Endothelial cell of umbilical vein (primary cell): ENCODE measurements at regions not wholly inside any gene's neighbourhood (a gene's known extent, or its start where the extent isn't known, plus 50 kb on each side); places are given as distances from the start of the nearest gene placed in this dataset.

Source experiments
- BruUV-seq: library from RNA; stranded (reverse); fragments of 400-500 nt; replicated peaks from 2 replicates; lab custom pipeline; 2021; lab: Mats Ljungman, UMichigan
- CTCF ChIA-PET: fragments of 300-600, 350-600 bp; sonication (Branson Sonifier 250); formaldehyde crosslinking; loops from one replicate; lab custom pipeline; 2021; ENCODE audit warnings: antibody characterized with exemption, inconsistent platforms; lab: Charles Lee
- POLR2A ChIA-PET: fragments of 300-600, 350-600 bp; sonication (Branson Sonifier 250); formaldehyde crosslinking; loops from one replicate; lab custom pipeline; 2021; ENCODE audit warnings: antibody characterized with exemption, inconsistent platforms; lab: Charles Lee
- DNase-seq: peaks from one replicate; pipeline ENCODE4 v3.0.0-alpha.2; 2011; ENCODE audit warnings: low read depth, low spot score
- FAIRE-seq: peaks from 2 replicates; lab custom pipeline; 2011; peaks lifted over from hg19 to GRCh38; lab: Jason Lieb, UNC
- H2AFZ ChIP-seq: 2 replicates; pipeline ENCODE4 v1.6.0; 2012; ENCODE audit warnings: low read depth, low read length, control low read depth, inconsistent platforms
- H3K27ac ChIP-seq: 2 replicates; pipeline ENCODE4 v1.5.1; 2011; ENCODE audit warnings: low read depth, mild to moderate bottlenecking, control low read depth, low read length, moderate library complexity; ENCODE audit not compliant: insufficient read depth
- H3K27me3 ChIP-seq, 2 experiments: 2 replicates each; pipeline versions ENCODE4 v1.6.0 to v1.6.1; 2011; ENCODE audit warnings: low read length in 2 of 2, mixed read lengths in 1 of 2; ENCODE audit not compliant: control insufficient read depth in 2 of 2, insufficient read depth in 2 of 2
- H3K36me3 ChIP-seq, 2 experiments: 2 replicates in 1 of 2; 3 replicates in 1 of 2; pipeline ENCODE4 v1.5.1; 2011; ENCODE audit warnings: low read length in 2 of 2, mild to moderate bottlenecking in 1 of 2, moderate library complexity in 1 of 2; ENCODE audit not compliant: control insufficient read depth in 2 of 2, insufficient read depth in 2 of 2; ENCODE audit errors: extremely low read depth in 1 of 2
- H3K4me1 ChIP-seq: 3 replicates; pipeline ENCODE4 v1.5.1; 2011; ENCODE audit warnings: mild to moderate bottlenecking, low read length; ENCODE audit not compliant: control insufficient read depth, insufficient read depth; ENCODE audit errors: extremely low read depth
- H3K4me2 ChIP-seq: 2 replicates; pipeline ENCODE4 v1.6.1; 2011; ENCODE audit warnings: low read length, control low read depth, mixed read lengths; ENCODE audit not compliant: insufficient read depth
- H3K4me3 ChIP-seq, 3 experiments: fragments of 200-600 bp in 1 of 3; sonication (generic), shearing (Covaris generic) in 1 of 3; replicated peaks in 1 of 3; 2 replicates each; pipeline ENCODE4 v1.5.1; 2011 to 2016; ENCODE audit warnings: control low read depth in 3 of 3, low read length in 3 of 3, mild to moderate bottlenecking in 2 of 3, inconsistent platforms in 1 of 3, low read depth in 1 of 3, moderate library complexity in 1 of 3; ENCODE audit not compliant: insufficient read depth in 1 of 3
- H3K79me2 ChIP-seq: 2 replicates; pipeline ENCODE4 v1.6.0; 2012; ENCODE audit warnings: low read length, inconsistent platforms; ENCODE audit not compliant: control insufficient read depth, insufficient read depth
- H3K9ac ChIP-seq: replicated peaks from 2 replicates; pipeline ENCODE3; 2011; ENCODE audit warnings: low read length, control low read depth; ENCODE audit not compliant: insufficient read depth; ENCODE audit errors: extremely low read depth
- H3K9me1 ChIP-seq: replicated peaks from 3 replicates; pipeline ENCODE4 v1.6.0; 2011; ENCODE audit warnings: mild to moderate bottlenecking, low read length; ENCODE audit not compliant: control insufficient read depth, insufficient read depth; ENCODE audit errors: extremely low read depth
- H3K9me3 ChIP-seq: replicated peaks from 2 replicates; pipeline ENCODE4 v1.5.1; 2012; ENCODE audit warnings: low read length, inconsistent platforms; ENCODE audit not compliant: control insufficient read depth, insufficient read depth
- H4K20me1 ChIP-seq: replicated peaks from 2 replicates; pipeline ENCODE3; 2011; ENCODE audit warnings: mild to moderate bottlenecking, low read length; ENCODE audit not compliant: control insufficient read depth, insufficient read depth; ENCODE audit errors: extremely low read depth
- CTCF ChIP-seq, 2 donors: IDR thresholded peaks; 1 replicate in 1 of 2; 2 replicates in 1 of 2; pipeline ENCODE4 v1.5.1; 2011; ENCODE audit warnings: low read length in 2 of 2, mild to moderate bottlenecking in 2 of 2, moderate library complexity in 2 of 2, control low read depth in 1 of 2, inconsistent platforms in 1 of 2, low read depth in 1 of 2; ENCODE audit not compliant: insufficient read depth in 1 of 2; ENCODE audit errors: extremely low read depth in 1 of 2
- EZH2 ChIP-seq: IDR thresholded peaks from 2 replicates; pipeline ENCODE4 v1.6.1; 2012; ENCODE audit warnings: borderline replicate concordance, low read depth, mild to moderate bottlenecking, moderate library complexity, low read length, inconsistent platforms; ENCODE audit not compliant: severe bottlenecking
- FOS ChIP-seq: IDR thresholded peaks from 2 replicates; pipeline ENCODE4 v1.6.1; 2011; ENCODE audit warnings: mild to moderate bottlenecking, low read length, moderate library complexity, borderline replicate concordance; ENCODE audit not compliant: insufficient read depth
- GATA2 ChIP-seq: IDR thresholded peaks from 2 replicates; pipeline ENCODE4 v1.7.0; 2011; ENCODE audit warnings: low read depth, mild to moderate bottlenecking, moderate library complexity, mixed read lengths, low read length; ENCODE audit not compliant: insufficient read length, insufficient read depth
- JUN ChIP-seq: IDR thresholded peaks from 2 replicates; pipeline ENCODE4 v1.6.1; 2011; ENCODE audit warnings: borderline replicate concordance, low read depth; ENCODE audit not compliant: insufficient read length, insufficient read depth
- MAX ChIP-seq: IDR thresholded peaks from 2 replicates; pipeline ENCODE4 v1.6.1; 2011; ENCODE audit not compliant: insufficient read depth, insufficient read length
- MYC ChIP-seq: IDR thresholded peaks from one replicate; pipeline ENCODE4 v1.6.1; 2011; ENCODE audit warnings: mild to moderate bottlenecking, low read depth, low read length
- POLR2A ChIP-seq: IDR thresholded peaks from 2 replicates; pipeline ENCODE4 v1.6.1; 2012; ENCODE audit warnings: low read depth, mild to moderate bottlenecking, control low read depth, low read length
- POLR2AphosphoS5 ChIP-seq: IDR thresholded peaks from 2 replicates; pipeline ENCODE4 v1.6.1; 2012; ENCODE audit warnings: low read depth, mild to moderate bottlenecking, control low read depth, low read length, moderate library complexity; ENCODE audit not compliant: insufficient read depth
- dilution Hi-C: fragments of 300-500 bp; cut with MboI; formaldehyde crosslinking; loops from one replicate; pipeline ENCODE4 v1.15.0; 2019; ENCODE audit warnings: low sequenced_read_pairs; ENCODE audit not compliant: extremely low pct_ligation_motif_present
- intact Hi-C: fragments of 100-400 bp; cut with micrococcal nuclease; formaldehyde crosslinking; loops from one replicate; pipeline ENCODE4 v1.10.0; 2022

GRCh38 chr2:9755638-9756037 lies 87.6 kb upstream of the TAF1B start:
- dilution Hi-C loops (no loop called here), intact Hi-C loops (no loop called here)
- Histone ChIP-seq H3K9me1 (no peaks in the 10 kb centered on the region), H3K4me2 (no peak overlapping the region), H2AFZ (no peak overlapping the region), H3K27ac (no peak overlapping the region), H3K79me2 (no peaks in the 10 kb centered on the region), H3K27me3 (peaks cover 31 to 37% of the 10 kb centered on the region in 2 experiments), H3K4me3 (no peak overlapping the region), H4K20me1 (no peaks in the 10 kb centered on the region), H3K9ac (no peak overlapping the region), H3K4me1 (peaks cover 7% of the 10 kb centered on the region), H3K9me3 (no peaks in the 10 kb centered on the region), H3K36me3 (no peaks in the 10 kb centered on the region)
- ChIA-PET CTCF (interaction anchor here (1.4 to 6.5 kb wide), 2 partner anchors 14 to 31 kb away, joined by 3 to 59 read pairs; no protein-coding TSS in a partner anchor), POLR2A (no interaction called here)
- DNase-seq (no peak), FAIRE-seq (no peak)
- no peak for TF ChIP-seq MAX
- BruUV-seq, result no TSS peak

- Histone ChIP-seq H3K9ac (no peak overlapping the region), H3K36me3 (no peaks in the 10 kb centered on the region), H3K27me3 (peaks cover 38 to 40% of the 10 kb centered on the region in 2 experiments), H3K4me2 (no peak overlapping the region), H4K20me1 (no peaks in the 10 kb centered on the region), H3K9me1 (no peaks in the 10 kb centered on the region), H3K4me1 (peaks cover 7% of the 10 kb centered on the region), H3K9me3 (no peaks in the 10 kb centered on the region), H2AFZ (no peak overlapping the region), H3K4me3 (no peak overlapping the region), H3K27ac (no peak overlapping the region), H3K79me2 (no peaks in the 10 kb centered on the region)
- dilution Hi-C loops, result no loop called here
- DNase-seq (no peak), FAIRE-seq (no peak)
- intact Hi-C loops, result no loop called here
- no TSS peak for BruUV-seq
- POLR2A ChIA-PET, result no interaction called here
- TF ChIP-seq JUN (no peak), MAX (no peak), MYC (no peak), EZH2 (no peak), POLR2AphosphoS5 (no peak), CTCF (IDR thresholded peaks at IDR 0.05; ENCODE audit: extremely low read depth in 1 of 2, insufficient read depth in 1 of 2, low read depth in 1 of 2, low read length in 2 of 2) (no peak), FOS (no peak), POLR2A (no peak), GATA2 (no peak)
- CTCF ChIA-PET, result interaction anchor here (0.9 to 6.5 kb wide), 3 partner anchors 13 to 43 kb away, joined by 3 to 59 read pairs (median 4); no protein-coding TSS in a partner anchor
These were observed 86.5 kb upstream of the TAF1B start for GRCh38 chr2:9756692-9757250.
